B cell (primary cell): ENCODE measurements at regions not wholly inside any gene's neighbourhood (a gene's known extent, or its start where the extent isn't known, plus 50 kb on each side); places are given as distances from the start of the nearest gene placed in this dataset.

ENCODE experiments used
- EZH2 ChIP-seq: IDR thresholded peaks from 2 replicates; pipeline ENCODE4 v1.6.1; 2012; ENCODE audit warnings: borderline replicate concordance, low read depth, mild to moderate bottlenecking, moderate library complexity, low read length; ENCODE audit not compliant: insufficient read depth, poor library complexity, severe bottlenecking
- TF ChIP-seq, protein P1 (sequence below): fragments of 200-600 bp; IDR thresholded peaks from one replicate; pipeline ENCODE4 v1.8.0; 2022; ENCODE audit warnings: antibody characterized with exemption, mild to moderate bottlenecking

DNA sequence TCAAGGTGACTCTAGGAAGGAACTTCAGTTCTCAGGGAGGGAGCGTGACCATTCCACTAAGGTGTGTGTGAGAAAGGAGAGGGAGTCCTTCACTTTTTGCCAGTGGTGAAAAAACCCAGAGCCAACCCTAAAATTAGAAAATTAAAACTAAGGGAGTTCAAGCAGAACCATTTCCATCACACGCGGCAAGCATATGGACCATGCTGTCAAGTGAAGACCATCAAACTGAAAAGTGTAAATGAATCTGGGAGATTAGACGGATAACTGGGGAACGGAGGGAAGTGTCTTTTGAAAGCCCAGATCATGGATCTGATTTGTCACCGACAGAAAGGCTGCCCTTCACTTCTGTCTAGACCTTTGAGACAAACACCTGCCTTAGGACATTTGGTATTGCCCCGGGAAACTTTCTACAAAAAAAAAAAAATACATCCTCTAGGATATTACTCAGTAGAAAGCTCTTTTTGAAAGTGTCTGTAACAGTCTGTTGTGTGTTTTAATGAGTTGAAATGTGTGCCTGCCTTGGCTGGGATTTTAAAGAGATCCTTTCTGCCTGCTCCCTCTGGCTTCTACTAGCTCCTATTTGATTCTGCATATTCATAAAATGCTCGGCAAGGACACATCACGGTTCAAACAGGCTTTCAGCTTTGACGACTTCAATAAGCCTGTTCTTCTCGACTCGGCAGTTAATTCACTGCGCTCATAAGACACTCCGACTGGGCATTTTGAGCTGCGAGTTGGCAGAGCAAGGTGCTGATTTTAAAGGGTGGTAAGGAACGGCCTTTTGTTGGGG, 81.4 kb upstream of the ERCC4 start:
- TF ChIP-seq, protein P1, sequence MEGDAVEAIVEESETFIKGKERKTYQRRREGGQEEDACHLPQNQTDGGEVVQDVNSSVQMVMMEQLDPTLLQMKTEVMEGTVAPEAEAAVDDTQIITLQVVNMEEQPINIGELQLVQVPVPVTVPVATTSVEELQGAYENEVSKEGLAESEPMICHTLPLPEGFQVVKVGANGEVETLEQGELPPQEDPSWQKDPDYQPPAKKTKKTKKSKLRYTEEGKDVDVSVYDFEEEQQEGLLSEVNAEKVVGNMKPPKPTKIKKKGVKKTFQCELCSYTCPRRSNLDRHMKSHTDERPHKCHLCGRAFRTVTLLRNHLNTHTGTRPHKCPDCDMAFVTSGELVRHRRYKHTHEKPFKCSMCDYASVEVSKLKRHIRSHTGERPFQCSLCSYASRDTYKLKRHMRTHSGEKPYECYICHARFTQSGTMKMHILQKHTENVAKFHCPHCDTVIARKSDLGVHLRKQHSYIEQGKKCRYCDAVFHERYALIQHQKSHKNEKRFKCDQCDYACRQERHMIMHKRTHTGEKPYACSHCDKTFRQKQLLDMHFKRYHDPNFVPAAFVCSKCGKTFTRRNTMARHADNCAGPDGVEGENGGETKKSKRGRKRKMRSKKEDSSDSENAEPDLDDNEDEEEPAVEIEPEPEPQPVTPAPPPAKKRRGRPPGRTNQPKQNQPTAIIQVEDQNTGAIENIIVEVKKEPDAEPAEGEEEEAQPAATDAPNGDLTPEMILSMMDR: no peak
- TF ChIP-seq EZH2: no peak
